Activated CD8-positive, alpha-beta memory T cell treated with anti-CD3 and anti-CD28 coated beads, Interleukin-2, amount 10 ng/mL, durations not matched to agents 7 days and 5 days (primary cell): ENCODE measurements at regions not wholly inside any gene's neighbourhood (a gene's known extent, or its start where the extent isn't known, plus 50 kb on each side); places are given as distances from the start of the nearest gene placed in this dataset.
A peak's percentile ranks its signal among the peaks of the same experiment; 100 is the strongest.

Source experiments
- ATAC-seq: fragments of 150-1000 bp; cut with Tn5 transposase; one replicate; pipeline ENCODE4 v1.10.0; 2021; ENCODE audit warnings: moderate library complexity
- CTCF ChIA-PET: fragments of 350-600 bp; sonication (Branson Sonifier 250); formaldehyde crosslinking; loops from one replicate; lab custom pipeline; 2021; ENCODE audit warnings: antibody characterized with exemption; lab: Charles Lee
- DNase-seq: peaks from one replicate; pipeline ENCODE4 v3.0.0-alpha.2; 2020
- H3K27ac Mint-ChIP-seq: one replicate; pipeline ENCODE4 v1.8.0; 2021; ENCODE audit warnings: mild to moderate bottlenecking, mixed read lengths
- H3K27me3 Mint-ChIP-seq: one replicate; pipeline ENCODE4 v1.8.0; 2021; ENCODE audit warnings: mixed read lengths
- H3K36me3 Mint-ChIP-seq: one replicate; pipeline ENCODE4 v1.8.0; 2021; ENCODE audit warnings: mild to moderate bottlenecking, mixed read lengths
- H3K4me1 Mint-ChIP-seq: one replicate; pipeline ENCODE4 v1.8.0; 2021; ENCODE audit warnings: mixed read lengths
- H3K4me3 Mint-ChIP-seq: one replicate; pipeline ENCODE4 v1.8.0; 2021; ENCODE audit warnings: mild to moderate bottlenecking, moderate library complexity, mixed read lengths
- H3K9me3 Mint-ChIP-seq: one replicate; pipeline ENCODE4 v1.8.0; 2022; ENCODE audit warnings: low read depth, mixed read lengths

DNA sequence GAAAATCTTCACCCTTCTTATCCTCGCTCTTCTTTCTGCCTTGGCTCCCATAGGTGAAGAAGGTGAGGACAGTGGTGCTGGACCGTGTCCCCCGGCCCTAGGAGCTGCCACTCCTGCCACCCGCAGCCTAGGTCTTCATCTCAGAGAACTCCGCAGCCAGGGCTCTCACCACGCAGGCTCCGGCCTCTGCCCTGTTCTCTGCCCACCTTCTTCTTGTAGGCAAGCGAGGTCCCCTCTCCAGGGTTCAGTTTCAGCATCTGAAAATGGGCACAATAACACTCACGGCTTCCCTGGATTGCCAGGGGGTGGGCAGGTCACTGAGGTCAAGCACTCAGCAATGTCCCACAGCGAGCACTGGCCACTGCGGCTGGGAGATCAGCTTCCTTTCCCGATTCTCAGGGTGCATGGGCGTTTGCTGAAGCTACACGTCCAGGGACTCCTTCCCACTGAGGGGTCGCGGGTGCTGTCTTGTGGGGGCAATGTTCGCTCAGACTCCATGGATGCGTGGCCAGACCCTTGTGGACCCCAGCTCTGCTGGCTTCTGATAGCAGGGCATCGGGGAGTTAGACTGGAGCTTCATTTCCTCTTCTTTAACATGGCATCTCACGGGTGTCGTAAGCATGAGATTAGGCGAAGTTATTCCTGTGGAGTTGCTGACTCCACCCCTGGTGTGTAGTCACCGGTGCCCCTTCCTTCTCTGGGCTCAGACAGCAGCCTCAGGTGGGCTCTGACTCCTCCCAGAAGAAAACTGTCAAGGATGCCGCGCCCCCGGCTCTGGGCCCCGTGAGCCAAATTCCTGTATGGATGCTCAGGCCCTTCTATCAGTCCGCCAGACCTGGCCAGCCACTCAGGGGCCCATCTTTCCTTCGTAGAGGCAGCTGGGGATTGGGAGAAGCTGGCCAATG, 145.1 kb upstream of the IRX2 start:
- DNase-seq (no peak), ATAC-seq (no peak)
- Mint-ChIP-seq H3K27me3 (no peaks in the 10 kb centered on the region), H3K4me3 (no peak overlapping the region), H3K4me1 (no peaks in the 10 kb centered on the region), H3K9me3 (peaks cover 7% of the 10 kb centered on the region), H3K36me3 (no peaks in the 10 kb centered on the region), H3K27ac (no peak overlapping the region)
- CTCF ChIA-PET: no interaction called here

DNA sequence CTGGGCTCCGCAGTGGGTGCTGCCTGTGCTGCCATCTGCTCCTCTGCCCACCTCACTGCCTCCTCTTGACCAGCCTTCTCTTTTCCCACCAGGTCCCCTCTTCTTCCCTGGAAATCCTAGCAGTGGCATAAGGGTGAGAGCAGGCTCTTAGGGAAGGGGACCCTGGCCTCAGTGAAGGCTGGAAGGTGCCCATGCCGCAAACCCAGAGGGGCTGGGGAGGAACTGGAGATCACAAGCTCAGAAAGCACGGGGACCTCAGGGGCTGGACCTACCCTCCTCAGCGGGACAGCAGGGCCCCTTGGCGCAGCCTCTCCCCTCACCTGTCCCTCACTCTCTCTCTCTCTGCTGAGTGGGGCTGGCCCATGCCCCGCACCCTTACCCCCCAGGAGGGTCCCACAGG, 144.4 kb upstream of the IRX2 start:
- Mint-ChIP-seq H3K27me3 (no peaks in the 10 kb centered on the region), H3K4me1 (no peaks in the 10 kb centered on the region), H3K27ac (no peak overlapping the region), H3K9me3 (peaks cover 6% of the 10 kb centered on the region), H3K36me3 (no peaks in the 10 kb centered on the region), H3K4me3 (no peak overlapping the region)
- DNase-seq (no peak), ATAC-seq (no peak)
- CTCF ChIA-PET: no interaction called here

- peaks cover 10% of the 10 kb centered on the region for H3K9me3 Mint-ChIP-seq
- no peaks in the 10 kb centered on the region for H3K36me3 Mint-ChIP-seq
- no peak overlapping the region for H3K4me3 Mint-ChIP-seq
- DNase-seq (no peak), ATAC-seq (no peak)
- CTCF ChIA-PET: no interaction called here
- no peaks in the 10 kb centered on the region for H3K4me1 Mint-ChIP-seq
- no peak overlapping the region for H3K27ac Mint-ChIP-seq
- no peaks in the 10 kb centered on the region for H3K27me3 Mint-ChIP-seq
Observed at GRCh38 chr5:2895196-2895595, 143.7 kb upstream of the IRX2 start.

- H3K4me1 Mint-ChIP-seq: no peaks in the 10 kb centered on the region
- H3K4me3 Mint-ChIP-seq: no peak overlapping the region
- CTCF ChIA-PET: no interaction called here
- H3K27me3 Mint-ChIP-seq: no peaks in the 10 kb centered on the region
- DNase-seq (no peak), ATAC-seq (no peak)
- H3K9me3 Mint-ChIP-seq: peaks cover 10% of the 10 kb centered on the region
- no peaks in the 10 kb centered on the region for H3K36me3 Mint-ChIP-seq
- no peak overlapping the region for H3K27ac Mint-ChIP-seq
Observed at GRCh38 chr5:2894736-2895135, 143.3 kb upstream of the IRX2 start.

GRCh38 chr5:2894316-2894715, 142.8 kb upstream of the IRX2 start:
- peaks cover 10% of the 10 kb centered on the region for H3K9me3 Mint-ChIP-seq
- ATAC-seq (no peak), DNase-seq (no peak)
- no peak overlapping the region for H3K27ac Mint-ChIP-seq
- CTCF ChIA-PET: no interaction called here
- H3K36me3 Mint-ChIP-seq: no peaks in the 10 kb centered on the region
- no peaks in the 10 kb centered on the region for H3K27me3 Mint-ChIP-seq
- H3K4me3 Mint-ChIP-seq: no peak overlapping the region
- H3K4me1 Mint-ChIP-seq: no peaks in the 10 kb centered on the region

DNA sequence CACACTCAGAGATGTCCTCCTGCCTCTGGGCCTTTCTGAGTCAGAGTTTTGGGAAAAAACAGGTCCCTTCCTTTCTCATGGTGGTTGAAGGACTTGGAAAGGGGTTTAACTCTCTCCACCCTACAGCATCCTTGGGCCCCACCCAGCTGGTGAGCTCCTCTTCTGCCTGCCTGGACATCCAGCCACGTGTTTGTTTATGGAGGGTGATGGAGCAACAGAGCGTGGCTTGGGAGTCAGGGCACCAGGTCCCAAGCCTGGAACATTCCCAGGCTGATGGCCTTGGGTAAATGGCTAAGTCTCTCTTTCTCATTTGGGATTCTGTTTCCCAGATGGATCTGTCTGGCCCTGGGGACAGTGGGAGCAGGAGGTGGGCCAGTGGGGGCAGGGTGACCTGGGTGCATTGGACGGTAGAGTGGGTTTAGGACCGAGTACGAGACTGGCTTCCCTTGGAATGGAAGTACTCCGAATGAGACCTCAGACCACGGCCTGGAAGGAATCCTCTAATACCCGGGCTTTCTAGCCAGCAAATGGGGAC, 141.1 kb upstream of the IRX2 start:
- ATAC-seq (no peak), DNase-seq (no peak)
- Mint-ChIP-seq H3K36me3 (no peaks in the 10 kb centered on the region), H3K4me1 (no peaks in the 10 kb centered on the region), H3K4me3 (no peak overlapping the region), H3K9me3 (peaks cover 10% of the 10 kb centered on the region), H3K27ac (no peak overlapping the region), H3K27me3 (no peaks in the 10 kb centered on the region)
- CTCF ChIA-PET: no interaction called here

- ATAC-seq (no peak), DNase-seq (no peak)
- peaks cover 10% of the 10 kb centered on the region for H3K9me3 Mint-ChIP-seq
- CTCF ChIA-PET: no interaction called here
- H3K4me3 Mint-ChIP-seq: no peak overlapping the region
- H3K4me1 Mint-ChIP-seq: no peaks in the 10 kb centered on the region
- H3K27ac Mint-ChIP-seq: no peak overlapping the region
- H3K36me3 Mint-ChIP-seq: no peaks in the 10 kb centered on the region
- H3K27me3 Mint-ChIP-seq: no peaks in the 10 kb centered on the region
Observed at GRCh38 chr5:2891781-2892180, 140.3 kb upstream of the IRX2 start.

- Mint-ChIP-seq H3K4me1 (no peaks in the 10 kb centered on the region), H3K9me3 (peaks cover 13% of the 10 kb centered on the region), H3K27me3 (no peaks in the 10 kb centered on the region), H3K27ac (no peak overlapping the region), H3K4me3 (no peak overlapping the region), H3K36me3 (no peaks in the 10 kb centered on the region)
- CTCF ChIA-PET: no interaction called here
- DNase-seq (peak; percentile 22), ATAC-seq (no peak)
Observed at GRCh38 chr5:2890011-2890410, 138.5 kb upstream of the IRX2 start.

DNA sequence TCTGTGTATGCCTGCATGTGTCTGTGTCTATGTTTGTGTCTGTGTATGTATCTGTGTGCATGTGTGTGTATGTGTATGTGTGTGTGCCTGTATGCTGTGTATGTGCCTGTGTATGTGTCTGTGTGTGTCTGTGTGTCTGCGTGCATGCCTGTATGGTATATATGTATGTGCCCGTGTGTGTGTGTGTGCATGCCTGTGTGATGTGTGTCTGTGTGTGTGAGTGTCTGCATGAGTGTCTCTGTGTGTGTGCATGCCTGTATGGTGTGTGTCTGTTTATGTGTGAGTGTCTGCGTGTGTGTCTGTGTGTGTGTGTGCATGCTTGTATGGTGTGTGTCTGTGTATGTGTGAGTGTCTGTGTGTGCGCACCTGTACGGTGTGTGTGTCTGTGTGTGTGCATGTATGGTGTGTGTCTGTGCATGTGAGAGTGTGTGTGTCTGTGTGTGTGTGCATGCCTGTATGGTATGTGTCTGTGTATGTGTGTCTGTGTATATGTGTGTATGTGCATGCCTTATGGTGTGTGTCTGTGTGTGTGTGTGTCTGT, 137.1 kb upstream of the IRX2 start:
- Mint-ChIP-seq H3K9me3 (peaks cover 10% of the 10 kb centered on the region), H3K27me3 (no peaks in the 10 kb centered on the region), H3K4me1 (no peaks in the 10 kb centered on the region), H3K4me3 (no peak overlapping the region), H3K36me3 (no peaks in the 10 kb centered on the region), H3K27ac (no peak overlapping the region)
- CTCF ChIA-PET: no interaction called here
- ATAC-seq: no peak
- DNase-seq: no peak

DNA sequence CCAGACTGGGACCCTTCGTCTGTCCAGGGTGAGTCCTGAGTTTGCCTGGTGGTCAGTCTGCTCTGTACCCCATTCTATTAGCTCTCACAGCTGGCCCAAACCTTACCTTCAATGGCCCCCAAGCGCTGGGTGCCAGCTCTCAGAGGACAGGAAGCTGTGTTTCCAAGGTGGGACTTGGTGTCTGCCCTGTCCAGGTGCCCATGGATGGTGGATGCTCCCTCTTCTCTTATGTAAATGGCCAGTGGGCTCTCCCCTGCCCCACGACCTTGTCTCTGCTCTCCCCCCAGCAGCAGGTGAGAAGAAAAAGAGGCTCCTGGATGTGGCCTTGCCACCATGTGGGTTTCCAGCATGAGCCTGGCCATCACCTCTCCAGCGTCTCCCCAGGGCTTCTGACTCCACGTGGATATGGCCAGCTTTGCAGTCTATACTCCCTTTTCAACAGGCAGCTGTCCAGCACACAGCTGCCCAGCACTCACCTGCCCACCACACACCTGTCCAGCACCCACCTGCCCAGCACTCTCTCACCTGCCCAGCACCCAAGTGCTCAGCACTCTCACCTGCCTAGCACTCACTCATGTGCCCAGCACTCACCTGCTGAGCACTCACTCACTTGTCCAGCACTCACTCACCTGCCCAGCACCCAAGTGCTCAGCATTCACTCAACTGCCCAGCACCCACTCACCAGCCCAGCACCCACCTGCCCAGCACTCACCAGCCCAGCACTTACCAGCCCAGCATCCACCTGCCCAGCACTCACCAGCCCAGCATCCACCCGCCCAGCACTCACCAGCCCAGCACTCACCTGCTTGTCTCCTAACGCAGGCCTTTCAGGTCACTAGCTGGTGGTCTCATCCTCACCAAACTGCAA, 136.2 kb upstream of the IRX2 start:
- H3K4me3 Mint-ChIP-seq: no peak overlapping the region
- CTCF ChIA-PET: no interaction called here
- ATAC-seq: no peak
- no peaks in the 10 kb centered on the region for H3K36me3 Mint-ChIP-seq
- peak; percentile 19 for DNase-seq
- H3K9me3 Mint-ChIP-seq: peaks cover 12% of the 10 kb centered on the region
- H3K27ac Mint-ChIP-seq: no peak overlapping the region
- H3K27me3 Mint-ChIP-seq: no peaks in the 10 kb centered on the region
- no peaks in the 10 kb centered on the region for H3K4me1 Mint-ChIP-seq

- Mint-ChIP-seq H3K9me3 (peaks cover 12% of the 10 kb centered on the region), H3K27me3 (no peaks in the 10 kb centered on the region)
- CTCF ChIA-PET: no interaction called here
Observed at GRCh38 chr5:2886531-2886930, 135.1 kb upstream of the IRX2 start.

DNA sequence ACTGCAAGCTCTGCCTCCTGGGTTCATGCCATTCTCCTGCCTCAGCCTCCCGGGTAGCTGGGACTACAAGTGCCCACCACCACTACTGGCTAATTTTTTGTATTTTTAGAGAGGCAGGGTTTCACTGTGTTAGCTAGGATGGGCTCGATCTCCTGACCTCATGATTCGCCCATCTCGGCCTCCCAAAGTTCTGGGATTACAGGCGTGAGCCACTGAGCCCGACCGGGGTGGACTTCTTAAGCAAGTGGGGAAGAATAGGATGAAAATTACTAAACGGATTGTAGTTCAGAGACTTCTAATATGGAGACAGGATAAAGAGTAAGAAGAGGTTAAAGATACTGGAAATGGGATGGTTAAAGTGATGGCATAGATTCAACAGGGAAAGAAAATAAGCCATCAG, 132.3 kb upstream of the IRX2 start:
- Mint-ChIP-seq H3K9me3 (peaks cover 14% of the 10 kb centered on the region), H3K4me1 (no peaks in the 10 kb centered on the region), H3K36me3 (no peaks in the 10 kb centered on the region), H3K27me3 (no peaks in the 10 kb centered on the region), H3K27ac (no peak overlapping the region), H3K4me3 (no peak overlapping the region)
- no peak for DNase-seq
- no peak for ATAC-seq
- CTCF ChIA-PET: no interaction called here

More at GRCh38 chr5:2886531-2886930, 135.1 kb upstream of the IRX2 start:
- Mint-ChIP-seq H3K36me3 (no peaks in the 10 kb centered on the region), H3K27ac (no peak overlapping the region), H3K4me1 (no peaks in the 10 kb centered on the region), H3K4me3 (no peak overlapping the region)
- no peak for DNase-seq
- no peak for ATAC-seq

DNA sequence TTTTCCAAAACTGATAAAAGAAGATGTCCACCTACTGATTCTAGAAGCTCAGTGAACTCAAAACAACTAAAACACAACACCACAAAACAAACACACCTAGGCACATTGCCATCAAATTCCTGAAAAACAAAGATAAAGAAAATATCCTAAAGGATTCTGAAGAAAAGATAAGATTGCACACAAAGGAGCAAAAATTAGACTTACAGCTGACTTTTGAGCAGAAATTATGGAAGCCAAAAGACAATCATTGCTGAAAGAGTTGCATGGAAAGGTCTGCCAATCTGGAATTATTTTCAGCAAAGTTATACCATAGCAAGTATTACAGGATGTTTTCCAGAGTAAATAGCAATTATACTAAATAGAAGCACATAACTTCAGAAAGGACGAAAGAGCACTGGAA, 128.2 kb upstream of the IRX2 start:
- ATAC-seq (no peak), DNase-seq (no peak)
- no peaks in the 10 kb centered on the region for H3K27me3 Mint-ChIP-seq
- H3K36me3 Mint-ChIP-seq: no peaks in the 10 kb centered on the region
- H3K4me3 Mint-ChIP-seq: no peak overlapping the region
- CTCF ChIA-PET: no interaction called here
- H3K9me3 Mint-ChIP-seq: peaks cover 16% of the 10 kb centered on the region
- no peak overlapping the region for H3K27ac Mint-ChIP-seq
- H3K4me1 Mint-ChIP-seq: no peaks in the 10 kb centered on the region
